OCI-LY3 (cell line): ENCODE measurements at regions not wholly inside any gene's neighbourhood (a gene's known extent, or its start where the extent isn't known, plus 50 kb on each side); places are given as distances from the start of the nearest gene placed in this dataset.

ENCODE experiments used
- H2AFZ ChIP-seq: fragments of 200-600, 300-600 bp; shearing (Covaris generic); 2 replicates; pipeline ENCODE4 v1.6.0; 2014; ENCODE audit warnings: antibody characterized with exemption, low read depth, low read length
- H3K27ac ChIP-seq: fragments of 200-600, 300-600 bp; sonication (generic); 2 replicates; pipeline ENCODE4 v1.5.1; 2014; ENCODE audit warnings: mild to moderate bottlenecking, low read length, moderate library complexity, mixed read lengths
- H3K27me3 ChIP-seq: fragments of 200-600, 300-600 bp; sonication (generic); 2 replicates; pipeline ENCODE4 v1.6.1; 2014; ENCODE audit warnings: low read depth, low read length, mixed read lengths
- H3K36me3 ChIP-seq: fragments of 200-600, 300-600 bp; sonication (generic); replicated peaks from 2 replicates; pipeline ENCODE3; 2014; ENCODE audit warnings: low read depth, low read length, mixed read lengths
- H3K4me1 ChIP-seq: fragments of 300-600, 200-600 bp; sonication (generic); 2 replicates; pipeline ENCODE4 v1.6.1; 2014; ENCODE audit warnings: low read length, mixed read lengths
- H3K4me2 ChIP-seq: fragments of 200-600, 300-600 bp; sonication (generic); 2 replicates; pipeline ENCODE4 v1.6.1; 2014; ENCODE audit warnings: low read length, mixed read lengths
- H3K4me3 ChIP-seq: fragments of 300-600, 200-600 bp; sonication (generic); 2 replicates; pipeline ENCODE4 v1.5.1; 2014; ENCODE audit warnings: antibody characterized with exemption, mild to moderate bottlenecking, low read length, moderate library complexity
- H3K79me2 ChIP-seq: fragments of 300-600, 200-600 bp; shearing (Covaris generic); 2 replicates; pipeline ENCODE4 v1.6.1; 2014; ENCODE audit warnings: mild to moderate bottlenecking, low read length, mixed read lengths
- H3K9ac ChIP-seq: fragments of 300-600, 200-600 bp; shearing (Covaris generic); 2 replicates; pipeline ENCODE4 v1.6.0; 2014; ENCODE audit warnings: mild to moderate bottlenecking, low read length, moderate library complexity
- H3K9me3 ChIP-seq: fragments of 200-600, 300-600 bp; shearing (Covaris generic); 2 replicates; pipeline ENCODE4 v1.6.1; 2014; ENCODE audit warnings: low read length, mixed read lengths; ENCODE audit not compliant: insufficient read depth
- H4K20me1 ChIP-seq: fragments of 200-600, 300-600 bp; sonication (generic); 2 replicates; pipeline ENCODE4 v1.6.1; 2016; ENCODE audit warnings: low read length, mixed read lengths; ENCODE audit not compliant: insufficient read depth
- CTCF ChIP-seq: fragments of 200-600, 300-600 bp; sonication (generic); IDR thresholded peaks from 2 replicates; pipeline ENCODE4 v1.5.1; 2014; ENCODE audit warnings: antibody characterized with exemption, low read length, low read depth
- EZH2phosphoT487 ChIP-seq: fragments of 200-600 bp; shearing (Covaris generic); IDR thresholded peaks from 2 replicates; pipeline ENCODE4 v1.6.1; 2018; ENCODE audit warnings: antibody characterized with exemption, mixed run types, low read depth

GRCh38 chr6:48691420-48691819, 580.4 kb upstream of the PTCHD4 start:
- Histone ChIP-seq H2AFZ (no peak overlapping the region), H3K27me3 (no peaks in the 10 kb centered on the region), H3K4me3 (no peak overlapping the region), H3K9ac (no peak overlapping the region), H3K36me3 (peaks cover 9% of the 10 kb centered on the region), H3K4me1 (peaks cover 11% of the 10 kb centered on the region), H3K27ac (peak overlapping the region; percentile 24; the same call in 1 of the 2 replicates), H3K9me3 (peaks cover 23% of the 10 kb centered on the region), H3K4me2 (peak overlapping the region; percentile 13; the same call in 1 of the 2 replicates), H3K79me2 (no peaks in the 10 kb centered on the region), H4K20me1 (no peaks in the 10 kb centered on the region)
- TF ChIP-seq EZH2phosphoT487 (no peak), CTCF (no peak)

- peaks cover 17% of the 10 kb centered on the region for H3K9me3 ChIP-seq
- no peak overlapping the region for H3K4me3 ChIP-seq
- peaks cover 9% of the 10 kb centered on the region for H3K36me3 ChIP-seq
- H4K20me1 ChIP-seq = no peaks in the 10 kb centered on the region
- H3K4me2 ChIP-seq = no peak overlapping the region
- no peak overlapping the region for H2AFZ ChIP-seq
- TF ChIP-seq EZH2phosphoT487 (no peak), CTCF (no peak)
- H3K4me1 ChIP-seq = peaks cover 11% of the 10 kb centered on the region
- H3K27me3 ChIP-seq = no peaks in the 10 kb centered on the region
- no peak overlapping the region for H3K9ac ChIP-seq
- H3K79me2 ChIP-seq = no peaks in the 10 kb centered on the region
- H3K27ac ChIP-seq = no peak overlapping the region
Observed at GRCh38 chr6:48689498-48689897, 578.5 kb upstream of the PTCHD4 start.

- Histone ChIP-seq H3K9me3 (0 out of 2 replicates have a peak, but pooled peaks cover 4% of the 10 kb centered on the region), H3K36me3 (no peaks in the 10 kb centered on the region)
Observed at GRCh38 chr6:48678390-48678789, 567.4 kb upstream of the PTCHD4 start.

GRCh38 chr6:48671505-48671904, 560.5 kb upstream of the PTCHD4 start:
- Histone ChIP-seq H3K36me3 (peaks cover 10% of the 10 kb centered on the region), H2AFZ (no peak overlapping the region), H3K79me2 (no peaks in the 10 kb centered on the region), H4K20me1 (no peaks in the 10 kb centered on the region), H3K27ac (no peak overlapping the region), H3K4me2 (no peak overlapping the region), H3K27me3 (no peaks in the 10 kb centered on the region), H3K9me3 (peaks cover 13% of the 10 kb centered on the region; the same call in 1 of the 2 replicates), H3K4me1 (peaks cover 7% of the 10 kb centered on the region), H3K4me3 (no peak overlapping the region), H3K9ac (no peak overlapping the region)
- TF ChIP-seq EZH2phosphoT487 (no peak), CTCF (no peak)

More at GRCh38 chr6:48678390-48678789, 567.4 kb upstream of the PTCHD4 start:
- Histone ChIP-seq H3K4me2 (no peak overlapping the region), H3K27me3 (no peaks in the 10 kb centered on the region), H3K9ac (no peak overlapping the region), H4K20me1 (no peaks in the 10 kb centered on the region), H3K4me1 (peaks cover 7% of the 10 kb centered on the region), H3K4me3 (no peak overlapping the region), H2AFZ (no peak overlapping the region), H3K79me2 (no peaks in the 10 kb centered on the region), H3K27ac (no peak overlapping the region)
- no peak for TF ChIP-seq EZH2phosphoT487
- TF ChIP-seq CTCF = no peak
